GM12875 (cell line): ENCODE measurements at regions not wholly inside any gene's neighbourhood (a gene's known extent, or its start where the extent isn't known, plus 50 kb on each side); places are given as distances from the start of the nearest gene placed in this dataset.

Experiments
- H3K4me3 ChIP-seq: one replicate; pipeline ENCODE4 v1.5.1; 2011; ENCODE audit warnings: low read depth, low read length, control low read depth
- CTCF ChIP-seq: IDR thresholded peaks from 2 replicates; pipeline ENCODE4 v1.5.1; 2011; ENCODE audit warnings: low read depth, mild to moderate bottlenecking, control low read depth, inconsistent platforms, low read length, moderate library complexity, borderline replicate concordance; ENCODE audit not compliant: insufficient read depth

DNA sequence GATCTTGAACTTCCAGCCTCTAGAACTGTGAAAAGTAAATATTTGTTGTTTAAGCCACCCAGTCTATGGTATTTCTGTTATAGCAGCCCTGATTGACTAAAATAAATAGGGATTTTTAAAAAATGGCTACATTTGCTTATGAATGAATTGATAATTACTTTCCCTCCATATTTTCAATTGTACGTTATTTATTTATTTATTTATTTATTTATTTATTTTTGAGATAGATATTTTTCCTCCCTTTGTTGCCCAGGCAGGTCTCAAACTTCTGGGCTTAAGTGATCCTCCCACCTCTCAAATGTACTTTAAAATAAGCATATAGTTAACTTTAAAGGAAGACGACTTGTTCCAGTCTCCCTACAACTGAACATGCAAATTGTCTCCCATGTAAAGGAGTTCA, 76.0 kb upstream of the HMGA2 start:
- no peak for TF ChIP-seq CTCF
- no peak overlapping the region for H3K4me3 ChIP-seq

- TF ChIP-seq CTCF: no peak
- no peak overlapping the region for H3K4me3 ChIP-seq
These were observed 70.0 kb upstream of the HMGA2 start for GRCh38 chr12:65754290-65754689.

DNA sequence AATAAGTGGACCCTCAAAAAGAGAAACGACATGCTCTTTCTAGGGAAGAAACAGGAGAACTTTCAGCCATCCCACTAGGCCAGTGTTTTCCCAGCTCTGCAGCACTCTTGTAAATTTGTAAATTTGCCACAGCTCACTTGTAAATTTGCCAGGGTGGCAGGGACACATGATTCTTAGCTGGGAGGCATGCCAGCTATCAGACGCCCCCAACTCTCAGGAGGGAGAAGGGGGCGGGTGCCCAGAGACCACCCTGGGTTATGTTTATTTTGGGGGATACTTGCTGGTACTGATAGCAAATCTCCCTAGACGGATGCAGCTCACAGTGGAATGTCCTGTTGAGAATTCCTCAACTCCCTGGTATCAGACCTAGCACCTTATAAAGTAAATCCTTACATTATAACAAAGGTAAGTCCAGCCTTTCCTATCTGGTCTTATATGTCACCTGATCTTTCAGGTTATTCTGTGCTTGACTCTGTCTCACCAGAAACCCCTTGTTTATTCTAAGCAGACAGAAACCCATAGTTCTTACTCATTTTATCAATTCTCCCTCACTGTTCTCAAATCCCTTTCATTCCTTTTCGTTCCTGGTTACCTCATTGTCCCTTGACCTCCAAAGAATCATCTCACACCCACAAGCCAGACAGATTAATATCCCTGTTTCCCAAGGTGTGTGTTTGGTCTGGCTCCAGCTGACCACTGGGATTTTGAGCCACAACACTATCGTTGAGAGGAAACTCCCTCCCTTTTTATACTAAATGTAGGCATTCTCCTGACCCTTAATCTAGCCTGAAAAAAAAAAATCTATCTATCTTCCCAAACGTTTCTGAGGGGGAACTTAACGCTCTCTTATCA, 69.3 kb upstream of the HMGA2 start:
- no peak for TF ChIP-seq CTCF
- no peak overlapping the region for H3K4me3 ChIP-seq

- no peak overlapping the region for H3K4me3 ChIP-seq
- no peak for TF ChIP-seq CTCF
These were observed 68.7 kb upstream of the HMGA2 start for GRCh38 chr12:65755596-65755978.

GRCh38 chr12:65756267-65756666, 68.0 kb upstream of the HMGA2 start:
- no peak overlapping the region for H3K4me3 ChIP-seq
- TF ChIP-seq CTCF: no peak

GRCh38 chr12:65756956-65757511, 67.2 kb upstream of the HMGA2 start:
- H3K4me3 ChIP-seq: no peak overlapping the region
- no peak for TF ChIP-seq CTCF

GRCh38 chr12:65758401-65758800, 65.9 kb upstream of the HMGA2 start:
- no peak overlapping the region for H3K4me3 ChIP-seq
- TF ChIP-seq CTCF: no peak
